ENCODE measurements at regions not wholly inside any gene's neighbourhood (a gene's known extent, or its start where the extent isn't known, plus 50 kb on each side); places are given as distances from the start of the nearest gene placed in this dataset.

DNA sequence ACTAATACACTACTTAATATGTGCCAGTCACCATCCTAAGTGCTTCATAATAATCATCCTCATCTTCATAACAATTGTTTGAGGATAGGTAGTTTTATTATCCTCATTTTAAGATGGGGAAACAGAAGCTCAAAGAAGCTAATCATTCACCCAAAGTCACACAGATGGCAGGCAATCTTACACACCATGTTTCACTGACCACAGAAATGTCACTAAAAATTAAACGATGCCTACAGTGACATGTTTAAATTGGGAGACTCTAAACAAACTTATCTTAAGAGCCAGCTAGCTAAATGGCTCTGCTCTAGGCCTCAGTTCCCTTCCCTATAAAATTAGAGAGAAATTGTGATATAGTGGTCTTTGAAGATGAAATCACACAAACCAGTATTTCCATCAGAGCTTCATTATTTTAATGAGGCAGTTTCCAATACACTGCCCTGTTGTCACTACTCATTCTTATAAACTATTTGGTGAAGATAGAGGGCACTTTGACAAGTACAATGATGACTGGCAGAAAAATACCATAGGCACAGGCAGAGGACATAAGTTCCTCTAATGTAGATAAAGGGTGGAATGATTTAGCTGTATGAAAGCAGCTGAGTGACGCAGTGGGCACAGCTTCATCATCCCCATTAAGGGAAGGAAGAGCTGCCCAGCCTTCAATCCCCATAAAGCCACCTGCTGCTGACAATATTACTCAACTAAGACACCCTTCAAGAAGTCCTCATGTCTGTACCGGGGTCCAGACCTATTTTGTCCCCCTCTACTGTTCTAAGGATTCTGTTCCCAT lies 224.1 kb downstream of the ACTL7B start:
- Histone ChIP-seq H3K27ac (ENCODE audit: low read depth in 1 of 2, low read length in 1 of 2) (no peak overlapping the region), H3K4me1 (ENCODE audit: control insufficient read depth in 5 of 5, insufficient read depth in 5 of 5, low read length in 5 of 5) (peaks cover 0 to 1% (median 0%) of the 10 kb centered on the region in 5 donors), H3K9ac (ENCODE audit: insufficient read depth in 1 of 2, low read length in 2 of 2) (no peak overlapping the region), H3K27me3 (ENCODE audit: control insufficient read depth in 3 of 3, insufficient read depth in 3 of 3, low read length in 2 of 3) (peaks cover 0 to 5% (median 0%) of the 10 kb centered on the region in 3 donors), H3K36me3 (ENCODE audit: control insufficient read depth in 4 of 4, insufficient read depth in 4 of 4, low read length in 4 of 4) (no peaks in the 10 kb centered on the region), H3K4me3 (no peak overlapping the region), H3K9me3 (ENCODE audit: control insufficient read depth in 4 of 4, insufficient read depth in 3 of 4, low read length in 3 of 4) (no peaks in the 10 kb centered on the region)
- 30 to 57% methylated on average over 3 of the region's 3 CpGs for WGBS, 2 donors
- DNase-seq, result no peak
- ATAC-seq (ENCODE audit: insufficient read depth, low FRiP score), result no peak
- TF ChIP-seq, protein P1, sequence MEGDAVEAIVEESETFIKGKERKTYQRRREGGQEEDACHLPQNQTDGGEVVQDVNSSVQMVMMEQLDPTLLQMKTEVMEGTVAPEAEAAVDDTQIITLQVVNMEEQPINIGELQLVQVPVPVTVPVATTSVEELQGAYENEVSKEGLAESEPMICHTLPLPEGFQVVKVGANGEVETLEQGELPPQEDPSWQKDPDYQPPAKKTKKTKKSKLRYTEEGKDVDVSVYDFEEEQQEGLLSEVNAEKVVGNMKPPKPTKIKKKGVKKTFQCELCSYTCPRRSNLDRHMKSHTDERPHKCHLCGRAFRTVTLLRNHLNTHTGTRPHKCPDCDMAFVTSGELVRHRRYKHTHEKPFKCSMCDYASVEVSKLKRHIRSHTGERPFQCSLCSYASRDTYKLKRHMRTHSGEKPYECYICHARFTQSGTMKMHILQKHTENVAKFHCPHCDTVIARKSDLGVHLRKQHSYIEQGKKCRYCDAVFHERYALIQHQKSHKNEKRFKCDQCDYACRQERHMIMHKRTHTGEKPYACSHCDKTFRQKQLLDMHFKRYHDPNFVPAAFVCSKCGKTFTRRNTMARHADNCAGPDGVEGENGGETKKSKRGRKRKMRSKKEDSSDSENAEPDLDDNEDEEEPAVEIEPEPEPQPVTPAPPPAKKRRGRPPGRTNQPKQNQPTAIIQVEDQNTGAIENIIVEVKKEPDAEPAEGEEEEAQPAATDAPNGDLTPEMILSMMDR (IDR thresholded peaks at IDR 0.05; ENCODE audit: control extremely low read depth, extremely low read depth), result no peak

DNA sequence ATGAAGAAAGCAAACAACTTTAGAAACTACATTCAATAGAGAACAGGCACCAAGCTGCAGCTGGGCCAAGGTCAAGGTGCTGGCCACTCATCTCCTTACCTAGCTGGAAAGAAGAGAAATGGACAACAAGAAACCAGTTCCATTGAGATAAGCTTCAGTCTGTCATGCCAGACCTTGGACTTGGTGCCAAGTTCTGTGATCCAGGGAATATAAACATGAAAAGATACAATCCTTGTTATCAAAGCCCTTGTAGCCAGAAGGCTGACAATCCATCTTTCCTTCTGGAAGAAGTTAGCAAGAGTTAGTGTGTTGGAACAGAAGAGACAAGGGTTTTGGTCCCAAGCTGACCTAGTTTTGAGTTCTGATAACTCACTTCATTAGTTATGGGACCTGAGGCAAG lies 227.5 kb downstream of the ACTL7B start:
- Histone ChIP-seq H3K27ac (ENCODE audit: low read depth in 1 of 2, low read length in 1 of 2) (no peak overlapping the region), H3K9me3 (ENCODE audit: control insufficient read depth in 4 of 4, insufficient read depth in 3 of 4, low read length in 3 of 4) (no peaks in the 10 kb centered on the region), H3K9ac (ENCODE audit: insufficient read depth in 1 of 2, low read length in 2 of 2) (no peak overlapping the region), H3K4me1 (ENCODE audit: control insufficient read depth in 5 of 5, insufficient read depth in 5 of 5, low read length in 5 of 5) (no peaks in the 10 kb centered on the region), H3K27me3 (ENCODE audit: control insufficient read depth in 3 of 3, insufficient read depth in 3 of 3, low read length in 2 of 3) (peaks cover 0 to 7% (median 3%) of the 10 kb centered on the region in 3 donors), H3K4me3 (no peak overlapping the region), H3K36me3 (ENCODE audit: control insufficient read depth in 4 of 4, insufficient read depth in 4 of 4, low read length in 4 of 4) (no peaks in the 10 kb centered on the region)
- TF ChIP-seq, protein P1 (IDR thresholded peaks at IDR 0.05; ENCODE audit: control extremely low read depth, extremely low read depth), result no peak
- DNase-seq, result no peak
- ATAC-seq (ENCODE audit: insufficient read depth, low FRiP score), result no peak

DNA sequence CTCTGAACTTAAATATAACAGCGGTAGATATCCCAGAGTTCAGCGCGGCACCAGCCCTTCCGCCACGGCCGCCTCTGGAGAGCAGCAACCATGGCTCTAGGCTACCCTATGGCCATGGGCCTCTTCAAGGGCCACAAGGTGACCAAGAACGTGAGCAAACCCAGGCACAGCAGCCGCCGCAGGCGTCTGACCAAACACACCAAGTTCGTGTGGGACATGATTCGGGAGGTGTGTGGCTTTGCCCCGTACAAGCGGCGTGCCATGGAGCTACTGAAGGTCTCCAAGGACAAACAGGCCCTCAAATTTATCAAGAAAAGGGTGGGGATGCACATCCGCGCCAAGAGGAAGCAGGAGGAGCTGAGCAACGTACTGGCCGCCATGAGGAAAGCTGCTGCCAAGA lies 229.0 kb downstream of the ACTL7B start:
- Histone ChIP-seq H3K27me3 (ENCODE audit: control insufficient read depth in 3 of 3, insufficient read depth in 3 of 3, low read length in 2 of 3) (peaks cover 0 to 3% (median 3%) of the 10 kb centered on the region in 3 donors), H3K4me1 (ENCODE audit: control insufficient read depth in 5 of 5, insufficient read depth in 5 of 5, low read length in 5 of 5) (no peaks in the 10 kb centered on the region), H3K9ac (ENCODE audit: insufficient read depth in 1 of 2, low read length in 2 of 2) (no peak overlapping the region), H3K9me3 (ENCODE audit: control insufficient read depth in 4 of 4, insufficient read depth in 3 of 4, low read length in 3 of 4) (no peaks in the 10 kb centered on the region), H3K27ac (ENCODE audit: low read depth in 1 of 2, low read length in 1 of 2) (no peak overlapping the region), H3K36me3 (ENCODE audit: control insufficient read depth in 4 of 4, insufficient read depth in 4 of 4, low read length in 4 of 4) (no peaks in the 10 kb centered on the region), H3K4me3 (no peak overlapping the region)
- TF ChIP-seq, protein P1 (IDR thresholded peaks at IDR 0.05; ENCODE audit: control extremely low read depth, extremely low read depth), result no peak
- no peak for DNase-seq
- WGBS, 2 donors, result 93 to 95% methylated on average over 19 of the region's 19 CpGs
- ATAC-seq (ENCODE audit: insufficient read depth, low FRiP score), result no peak
